Activated CD4-positive, alpha-beta T cell treated with anti-CD3 and anti-CD28 coated beads, Interleukin-2, amount 10 ng/mL, durations not matched to agents 7 days and 5 days (primary cell): ENCODE measurements at regions not wholly inside any gene's neighbourhood (a gene's known extent, or its start where the extent isn't known, plus 50 kb on each side); places are given as distances from the start of the nearest gene placed in this dataset.
"Not testable (repeated sequence)": the region's sequence is repeated elsewhere in the genome, so short reads cannot be mapped to it uniquely, and the experiment has no call there.

Experiments
- CTCF ChIA-PET: fragments of 350-600 bp; sonication (Branson Sonifier 250); formaldehyde crosslinking; loops from one replicate; lab custom pipeline; 2021; ENCODE audit warnings: antibody characterized with exemption; lab: Charles Lee
- POLR2A ChIA-PET: fragments of 350-600 bp; sonication (Branson Sonifier 250); formaldehyde crosslinking; loops from one replicate; lab custom pipeline; 2021; ENCODE audit warnings: antibody characterized with exemption; lab: Charles Lee
- DNase-seq: peaks from one replicate; pipeline ENCODE4 v3.0.0-alpha.2; 2020
- H3K27ac Mint-ChIP-seq: one replicate; pipeline ENCODE4 v1.8.0; 2021; ENCODE audit warnings: mild to moderate bottlenecking, moderate library complexity, mixed read lengths
- H3K27me3 Mint-ChIP-seq: one replicate; pipeline ENCODE4 v1.8.0; 2021; ENCODE audit warnings: mixed read lengths
- H3K36me3 Mint-ChIP-seq: one replicate; pipeline ENCODE4 v1.8.0; 2021; ENCODE audit warnings: low read depth, mixed read lengths
- H3K4me1 Mint-ChIP-seq: one replicate; pipeline ENCODE4 v1.8.0; 2021; ENCODE audit warnings: mixed read lengths
- H3K4me3 Mint-ChIP-seq: one replicate; pipeline ENCODE4 v1.8.0; 2021; ENCODE audit warnings: mild to moderate bottlenecking, moderate library complexity, mixed read lengths
- H3K9me3 Mint-ChIP-seq: one replicate; pipeline ENCODE4 v1.8.0; 2021; ENCODE audit warnings: mixed read lengths

- Mint-ChIP-seq H3K27ac (no peak overlapping the region), H3K36me3 (no peaks in the 10 kb centered on the region), H3K9me3 (peaks cover 14% of the 10 kb centered on the region), H3K4me1 (peaks cover 6% of the 10 kb centered on the region), H3K27me3 (peaks cover 7% of the 10 kb centered on the region), H3K4me3 (no peak overlapping the region)
- ChIA-PET CTCF (interaction anchor here (1.3 to 1.7 kb wide), 2 partner anchors 59 to 68 kb away, joined by 4 read pairs; partner anchors contain the start of gene IVNS1ABP), POLR2A (no interaction called here)
- no peak for DNase-seq
Measured at GRCh38 chr1:185385991-185386390, 68.9 kb upstream of the IVNS1ABP start.

- H3K36me3 Mint-ChIP-seq, CTCF ChIA-PET, H3K27ac Mint-ChIP-seq, H3K4me1 Mint-ChIP-seq, H3K27me3 Mint-ChIP-seq, H3K4me3 Mint-ChIP-seq, DNase-seq, POLR2A ChIA-PET: not testable (repeated sequence)
- H3K9me3 Mint-ChIP-seq: peaks cover 14% of the 10 kb centered on the region
Measured at GRCh38 chr1:185383805-185384204, 66.8 kb upstream of the IVNS1ABP start.

GRCh38 chr1:185377831-185378230, 60.8 kb upstream of the IVNS1ABP start:
- H3K4me3 Mint-ChIP-seq: no peak overlapping the region

GRCh38 chr1:185376840-185377635, 60.0 kb upstream of the IVNS1ABP start:
- no peak for DNase-seq

More at GRCh38 chr1:185377831-185378230, 60.8 kb upstream of the IVNS1ABP start:
- POLR2A ChIA-PET: no interaction called here
- CTCF ChIA-PET: interaction anchor here (1.4 to 1.5 kb wide), 3 partner anchors 10 to 28 kb away, joined by 3 read pairs; no protein-coding TSS in a partner anchor
- H3K36me3 Mint-ChIP-seq: no peaks in the 10 kb centered on the region
- H3K27me3 Mint-ChIP-seq: peaks cover 7% of the 10 kb centered on the region
- no peak overlapping the region for H3K27ac Mint-ChIP-seq
- peaks cover 15% of the 10 kb centered on the region for H3K4me1 Mint-ChIP-seq
- H3K9me3 Mint-ChIP-seq: peaks cover 3% of the 10 kb centered on the region
- DNase-seq: no peak

GRCh38 chr1:185376288-185376687, 59.2 kb upstream of the IVNS1ABP start:
- H3K4me3 Mint-ChIP-seq: no peak overlapping the region
- no peaks in the 10 kb centered on the region for H3K36me3 Mint-ChIP-seq
- ChIA-PET POLR2A (no interaction called here), CTCF (interaction anchor here (0.6 to 1.4 kb wide), 6 partner anchors 8 to 156 kb away, joined by 3 read pairs; no protein-coding TSS in a partner anchor)
- H3K27me3 Mint-ChIP-seq: peaks cover 3% of the 10 kb centered on the region
- peaks cover 17% of the 10 kb centered on the region for H3K4me1 Mint-ChIP-seq
- H3K27ac Mint-ChIP-seq: no peak overlapping the region
- no peak for DNase-seq
- no peaks in the 10 kb centered on the region for H3K9me3 Mint-ChIP-seq

More at GRCh38 chr1:185376840-185377635, 60.0 kb upstream of the IVNS1ABP start:
- Mint-ChIP-seq H3K27me3 (peaks cover 7% of the 10 kb centered on the region), H3K4me3 (no peak overlapping the region), H3K27ac (no peak overlapping the region), H3K9me3 (peaks cover 3% of the 10 kb centered on the region), H3K4me1 (peaks cover 17% of the 10 kb centered on the region), H3K36me3 (no peaks in the 10 kb centered on the region)
- CTCF ChIA-PET: interaction anchor here (0.6 to 1.5 kb wide), 5 partner anchors 9 to 51 kb away, joined by 3 read pairs; no protein-coding TSS in a partner anchor
- POLR2A ChIA-PET: no interaction called here

- ChIA-PET CTCF (interaction anchor here (0.6 to 0.9 kb wide), 2 partner anchors 66 to 157 kb away, joined by 3 read pairs; no protein-coding TSS in a partner anchor), POLR2A (no interaction called here)
- no peak for DNase-seq
Measured at GRCh38 chr1:185375583-185375982, 58.5 kb upstream of the IVNS1ABP start.

GRCh38 chr1:185373813-185374529, 56.9 kb upstream of the IVNS1ABP start:
- H3K36me3 Mint-ChIP-seq: peaks cover 2% of the 10 kb centered on the region
- no peaks in the 10 kb centered on the region for H3K27me3 Mint-ChIP-seq
- H3K9me3 Mint-ChIP-seq: no peaks in the 10 kb centered on the region
- ChIA-PET POLR2A (no interaction called here), CTCF (no interaction called here)
- H3K4me1 Mint-ChIP-seq: peaks cover 19% of the 10 kb centered on the region
- no peak for DNase-seq
- H3K4me3 Mint-ChIP-seq: no peak overlapping the region
- H3K27ac Mint-ChIP-seq: no peak overlapping the region

More at GRCh38 chr1:185375583-185375982, 58.5 kb upstream of the IVNS1ABP start:
- no peaks in the 10 kb centered on the region for H3K27me3 Mint-ChIP-seq
- H3K36me3 Mint-ChIP-seq: no peaks in the 10 kb centered on the region
- peaks cover 17% of the 10 kb centered on the region for H3K4me1 Mint-ChIP-seq
- H3K27ac Mint-ChIP-seq: no peak overlapping the region
- H3K9me3 Mint-ChIP-seq: no peaks in the 10 kb centered on the region
- no peak overlapping the region for H3K4me3 Mint-ChIP-seq

- Mint-ChIP-seq H3K9me3 (no peaks in the 10 kb centered on the region), H3K4me1 (peaks cover 23% of the 10 kb centered on the region), H3K27ac (no peak overlapping the region), H3K36me3 (peaks cover 2% of the 10 kb centered on the region), H3K27me3 (no peaks in the 10 kb centered on the region), H3K4me3 (no peak overlapping the region)
- no peak for DNase-seq
- ChIA-PET POLR2A (no interaction called here), CTCF (interaction anchor here (0.7 kb wide), 1 partner anchor 16 kb away, joined by 4 read pairs; no protein-coding TSS in a partner anchor)
Measured at GRCh38 chr1:185369786-185370185, 52.7 kb upstream of the IVNS1ABP start.

- peaks cover 4% of the 10 kb centered on the region for H3K36me3 Mint-ChIP-seq
- no peak overlapping the region for H3K27ac Mint-ChIP-seq
- peaks cover 4% of the 10 kb centered on the region for H3K27me3 Mint-ChIP-seq
- H3K9me3 Mint-ChIP-seq: no peaks in the 10 kb centered on the region
- CTCF ChIA-PET: interaction anchor here (0.7 kb wide), 2 partner anchors 16 to 301 kb away, joined by 3 to 4 read pairs; no protein-coding TSS in a partner anchor
- no peak overlapping the region for H3K4me3 Mint-ChIP-seq
- DNase-seq: no peak
- POLR2A ChIA-PET: no interaction called here
- peaks cover 18% of the 10 kb centered on the region for H3K4me1 Mint-ChIP-seq
Measured at GRCh38 chr1:185368913-185369491, 52.0 kb upstream of the IVNS1ABP start.

- peaks cover 16% of the 10 kb centered on the region for H3K4me1 Mint-ChIP-seq
- peaks cover 2% of the 10 kb centered on the region for H3K9me3 Mint-ChIP-seq
- DNase-seq: no peak
- ChIA-PET POLR2A (interaction anchor here (0.6 kb wide), 1 partner anchor 61 kb away, joined by 4 read pairs; no protein-coding TSS in a partner anchor), CTCF (interaction anchor here (0.8 kb wide), 1 partner anchor 9 kb away, joined by 3 read pairs; no protein-coding TSS in a partner anchor)
- H3K27ac Mint-ChIP-seq: no peak overlapping the region
- H3K4me3 Mint-ChIP-seq: no peak overlapping the region
- H3K36me3 Mint-ChIP-seq: peaks cover 4% of the 10 kb centered on the region
- H3K27me3 Mint-ChIP-seq: peaks cover 9% of the 10 kb centered on the region
Measured at GRCh38 chr1:185368313-185368855, 51.3 kb upstream of the IVNS1ABP start.

- Mint-ChIP-seq H3K27me3 (peaks cover 14% of the 10 kb centered on the region), H3K9me3 (peaks cover 10% of the 10 kb centered on the region), H3K36me3 (peaks cover 8% of the 10 kb centered on the region), H3K4me1 (peaks cover 10% of the 10 kb centered on the region), H3K27ac (no peak overlapping the region), H3K4me3 (no peak overlapping the region)
- POLR2A ChIA-PET: no interaction called here
- DNase-seq: no peak
- CTCF ChIA-PET: no interaction called here
Measured at GRCh38 chr1:185367218-185367617, 50.2 kb upstream of the IVNS1ABP start.
